Smooth muscle cell of the brain vasculature (primary cell): ENCODE measurements at regions not wholly inside any gene's neighbourhood (a gene's known extent, or its start where the extent isn't known, plus 50 kb on each side); places are given as distances from the start of the nearest gene placed in this dataset.

ENCODE experiments used
- DNase-seq: peaks from one replicate; pipeline ENCODE4 v3.0.0-alpha.2; 2012; ENCODE audit warnings: low read depth, low spot score

GRCh38 chr1:82510431-82510830 is 709.7 kb downstream of the ADGRL2 start:
- DNase-seq: no peak

GRCh38 chr1:82507011-82507410 is 706.3 kb downstream of the ADGRL2 start:
- DNase-seq: no peak

- no peak for DNase-seq
Observed at GRCh38 chr1:82503822-82504221, 703.1 kb downstream of the ADGRL2 start.

GRCh38 chr1:82499022-82499421 is 698.3 kb downstream of the ADGRL2 start:
- DNase-seq: no peak

- no peak for DNase-seq
Observed at GRCh38 chr1:82494117-82494516, 693.4 kb downstream of the ADGRL2 start.

- DNase-seq: no peak
Observed at GRCh38 chr1:82492159-82492558, 691.4 kb downstream of the ADGRL2 start.

- DNase-seq: no peak
Observed at GRCh38 chr1:82491301-82492048, 690.7 kb downstream of the ADGRL2 start.

GRCh38 chr1:82487778-82488177 is 687.0 kb downstream of the ADGRL2 start:
- no peak for DNase-seq

GRCh38 chr1:82486969-82487368 is 686.2 kb downstream of the ADGRL2 start:
- DNase-seq: no peak

- DNase-seq: no peak
Observed at GRCh38 chr1:82486468-82486867, 685.7 kb downstream of the ADGRL2 start.

- peak; percentile 83 for DNase-seq
Observed at GRCh38 chr1:82485591-82486369, 685.0 kb downstream of the ADGRL2 start.

GRCh38 chr1:82483146-82483545 is 682.4 kb downstream of the ADGRL2 start:
- no peak for DNase-seq

- DNase-seq: no peak
Observed at GRCh38 chr1:82478916-82479315, 678.2 kb downstream of the ADGRL2 start.

- no peak for DNase-seq
Observed at GRCh38 chr1:82472489-82473131, 671.9 kb downstream of the ADGRL2 start.

- DNase-seq: no peak
Observed at GRCh38 chr1:82466891-82467290, 666.2 kb downstream of the ADGRL2 start.

- no peak for DNase-seq
Observed at GRCh38 chr1:82466416-82466815, 665.7 kb downstream of the ADGRL2 start.

- DNase-seq: no peak
Observed at GRCh38 chr1:82465024-82465423, 664.3 kb downstream of the ADGRL2 start.

- DNase-seq: peak; percentile 92
Observed at GRCh38 chr1:82464362-82465001, 663.7 kb downstream of the ADGRL2 start.

- DNase-seq: no peak
Observed at GRCh38 chr1:82463951-82464350, 663.2 kb downstream of the ADGRL2 start.

- DNase-seq: no peak
Observed at GRCh38 chr1:82462366-82462765, 661.6 kb downstream of the ADGRL2 start.

GRCh38 chr1:82455342-82455741 is 654.6 kb downstream of the ADGRL2 start:
- no peak for DNase-seq

GRCh38 chr1:82454431-82454830 is 653.7 kb downstream of the ADGRL2 start:
- DNase-seq: no peak
